Peyer's patch (tissue), 4 donors: ENCODE measurements at regions not wholly inside any gene's neighbourhood (a gene's known extent, or its start where the extent isn't known, plus 50 kb on each side); places are given as distances from the start of the nearest gene placed in this dataset.

Experiments used
- CTCF ChIP-seq, 6 experiments: fragments of 450-650 bp in 4 of 6; fragments of 200-600 bp in 2 of 6; sonication (generic) in 1 of 6; IDR thresholded peaks; one replicate each; pipeline ENCODE4 v1.5.1; 2017 to 2019; ENCODE audit warnings: antibody characterized with exemption in 6 of 6, mild to moderate bottlenecking in 3 of 6, moderate library complexity in 1 of 6
- POLR2A ChIP-seq, 2 donors: fragments of 450-650 bp; IDR thresholded peaks; one replicate each; pipeline ENCODE4 v1.5.1; 2017; ENCODE audit warnings: antibody characterized with exemption in 2 of 2, mild to moderate bottlenecking in 2 of 2, moderate library complexity in 2 of 2

GRCh38 chr1:58919959-58920321 lies 136.1 kb upstream of the JUN start:
- TF ChIP-seq POLR2A (IDR thresholded peaks at IDR 0.05) = no peak
- TF ChIP-seq CTCF (IDR thresholded peaks at IDR 0.05) = no peak
